HG03045 (cell line): ENCODE measurements at regions not wholly inside any gene's neighbourhood (a gene's known extent, or its start where the extent isn't known, plus 50 kb on each side); places are given as distances from the start of the nearest gene placed in this dataset.
"Not testable (repeated sequence)": the region's sequence is repeated elsewhere in the genome, so short reads cannot be mapped to it uniquely, and the experiment has no call there.

ENCODE experiments used
- ATAC-seq: cut with Tn5 transposase; IDR thresholded peaks from one replicate; pipeline ENCODE4 v1.9.1; 2021; ENCODE audit warnings: mild to moderate bottlenecking, moderate library complexity; ENCODE audit not compliant: unreplicated experiment

DNA sequence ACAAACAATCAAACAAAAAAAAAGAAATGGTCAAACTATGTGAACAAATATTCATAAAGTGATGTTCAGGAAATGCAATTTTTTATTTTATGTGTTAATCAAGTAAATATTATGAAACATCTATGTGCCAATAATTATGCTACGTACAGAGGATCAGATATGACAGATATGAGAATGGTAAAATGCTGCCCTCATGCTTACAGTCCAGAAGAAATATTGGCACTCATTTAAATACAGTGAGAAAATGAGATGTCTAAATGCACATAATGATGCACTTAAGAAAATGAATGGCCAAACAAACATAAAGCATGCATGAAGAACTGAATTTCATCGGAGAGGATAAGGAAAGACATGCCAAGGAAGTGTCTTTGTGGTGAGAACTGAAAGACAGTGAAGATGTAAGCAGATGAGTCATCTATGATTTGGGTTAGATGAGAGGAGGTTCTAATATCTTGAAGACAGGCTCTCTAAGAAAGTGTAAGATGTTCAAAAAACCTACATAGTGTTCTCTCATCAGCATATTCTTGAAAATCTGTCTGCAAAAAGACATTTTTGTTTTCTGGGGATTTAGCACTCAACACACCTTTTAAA lies 1231.1 kb upstream of the ACO1 start:
- ATAC-seq = no peak

DNA sequence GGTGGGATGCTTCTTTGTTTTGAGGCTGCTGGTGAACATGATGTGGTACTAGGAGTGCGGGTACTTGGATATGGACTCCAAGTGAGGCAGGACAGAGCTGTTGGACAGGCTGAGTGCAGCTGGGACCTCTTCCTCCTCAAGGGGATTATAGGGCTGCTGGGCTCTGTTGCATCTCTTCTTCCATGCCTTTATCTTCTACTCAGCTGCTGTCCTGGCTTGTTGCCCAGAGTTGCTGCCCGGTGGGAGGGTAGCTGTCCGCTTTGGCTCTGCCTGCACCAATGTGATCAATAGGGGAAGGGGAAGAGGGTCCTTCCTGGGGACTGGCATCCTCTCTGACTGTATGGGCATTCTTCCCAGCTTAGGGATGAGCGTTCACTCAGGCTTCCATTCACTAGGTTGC lies 1217.9 kb upstream of the ACO1 start:
- no peak for ATAC-seq

DNA sequence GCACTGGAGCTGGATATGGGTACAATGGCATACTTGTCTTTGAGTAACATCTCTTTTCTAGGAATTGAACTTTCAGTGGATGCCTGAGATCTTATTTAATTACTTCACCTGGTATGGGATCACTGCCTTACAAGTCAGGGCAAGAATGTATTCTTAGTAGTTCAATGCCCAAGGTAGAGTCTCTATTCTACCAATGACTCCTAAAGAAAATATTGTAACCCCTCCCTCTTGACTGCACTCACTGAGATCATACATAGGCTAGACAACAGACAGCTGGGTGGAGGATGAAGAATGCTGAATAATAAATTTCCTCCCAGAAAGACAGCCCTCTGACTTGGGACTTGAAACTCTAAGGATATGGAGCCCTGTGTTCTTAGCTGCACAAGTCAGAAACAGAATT lies 1216.3 kb upstream of the ACO1 start:
- no peak for ATAC-seq

DNA sequence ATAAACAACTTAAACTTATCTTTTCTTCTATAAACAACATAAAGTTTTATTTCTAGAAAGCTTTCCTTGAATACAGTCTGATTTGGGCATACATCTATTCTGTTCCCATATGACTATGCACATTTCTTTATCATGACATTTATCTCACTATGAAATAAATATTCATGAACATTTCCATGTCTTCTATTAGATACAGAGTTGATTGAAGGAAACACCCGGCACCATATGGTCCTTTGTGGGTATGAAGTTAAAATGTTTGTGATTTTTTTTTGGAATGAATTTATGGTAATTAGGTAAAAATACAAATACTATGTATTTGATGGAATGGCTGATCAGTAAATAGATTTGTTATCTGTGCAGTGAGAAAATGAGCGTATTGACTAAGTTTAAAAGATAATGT lies 1209.8 kb upstream of the ACO1 start:
- no peak for ATAC-seq

DNA sequence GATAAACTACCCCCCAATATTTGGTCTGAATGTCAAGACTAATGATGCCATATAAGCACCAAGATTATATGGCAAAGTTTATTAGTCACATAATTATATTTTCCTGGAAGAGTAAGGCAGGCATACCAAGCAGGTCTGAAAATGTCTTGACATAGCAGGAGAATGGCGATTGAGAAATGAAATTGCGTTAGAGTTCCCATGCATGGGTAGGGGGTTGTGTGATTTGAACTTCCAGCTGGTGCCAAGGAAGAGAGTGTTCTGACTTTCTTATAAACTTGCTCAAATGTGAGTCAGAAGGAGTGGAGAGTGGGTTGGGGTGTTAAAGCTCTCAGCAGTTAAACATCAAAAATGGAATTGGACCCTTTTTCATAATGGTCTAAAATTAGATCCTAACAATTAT lies 1200.6 kb upstream of the ACO1 start:
- no peak for ATAC-seq

DNA sequence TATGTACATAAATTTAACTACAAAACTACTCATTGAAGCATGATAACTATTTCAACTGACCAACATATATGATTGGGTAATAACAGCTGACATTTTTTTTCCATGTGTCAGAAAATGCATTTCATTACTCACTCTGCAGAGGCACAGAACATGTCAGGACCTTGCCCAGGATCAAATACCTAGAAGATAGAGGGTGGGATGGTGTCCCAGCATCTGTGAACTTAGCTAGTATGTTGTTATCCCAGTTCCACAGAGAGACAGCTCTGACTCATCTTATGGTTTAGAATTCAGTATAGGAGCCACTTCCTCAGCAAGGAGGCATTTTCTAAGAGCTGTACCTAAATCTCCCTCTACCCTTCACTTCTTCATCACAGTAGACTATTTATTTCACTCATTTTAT lies 1198.6 kb upstream of the ACO1 start:
- ATAC-seq = no peak

DNA sequence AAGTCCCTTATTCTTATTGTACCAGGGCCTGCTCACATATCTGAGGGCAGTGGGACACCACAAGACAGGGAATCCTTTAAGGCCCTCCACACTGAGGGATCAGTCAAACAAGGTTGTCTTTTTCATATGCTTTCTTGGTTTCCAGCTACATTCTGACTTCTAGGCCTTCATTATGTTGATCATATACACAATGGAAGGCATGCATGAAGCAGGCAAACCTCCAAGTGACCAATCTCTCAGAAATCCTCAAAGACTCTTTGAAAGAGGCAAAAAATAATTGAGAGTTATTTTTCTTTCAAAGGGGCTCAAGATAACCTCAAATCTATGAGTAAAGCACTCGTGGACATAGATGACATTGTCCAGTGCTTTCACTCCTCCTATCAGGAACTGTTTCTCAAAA lies 1195.9 kb upstream of the ACO1 start:
- no peak for ATAC-seq

DNA sequence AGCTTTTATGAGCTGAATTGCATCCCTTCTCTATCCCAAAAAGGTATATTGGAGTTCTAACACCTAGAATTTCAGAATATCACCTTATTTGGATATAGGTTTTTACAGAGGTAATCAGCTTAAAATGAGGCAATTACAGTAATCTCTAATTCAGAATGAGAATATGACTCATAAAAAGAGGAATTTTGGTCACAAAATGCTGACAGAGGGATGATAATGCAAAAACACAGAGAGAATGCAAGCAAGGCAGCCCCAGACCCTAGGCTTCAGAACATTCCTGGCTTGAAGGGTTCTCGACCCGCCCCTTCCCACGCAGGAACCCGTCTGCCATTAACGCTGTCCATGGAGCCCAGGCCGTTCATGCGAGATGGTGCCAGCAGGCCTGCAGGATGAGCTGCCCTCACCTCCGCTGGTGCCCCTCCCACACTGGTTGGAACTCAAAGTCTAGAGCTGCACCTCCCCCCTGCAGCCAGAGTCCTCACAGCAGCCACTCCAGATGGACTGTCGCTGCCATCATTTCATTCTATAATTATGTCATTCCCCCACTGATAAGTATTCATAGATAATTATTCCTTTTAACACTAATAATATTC lies 1173.4 kb upstream of the ACO1 start:
- ATAC-seq = peak; percentile 83

DNA sequence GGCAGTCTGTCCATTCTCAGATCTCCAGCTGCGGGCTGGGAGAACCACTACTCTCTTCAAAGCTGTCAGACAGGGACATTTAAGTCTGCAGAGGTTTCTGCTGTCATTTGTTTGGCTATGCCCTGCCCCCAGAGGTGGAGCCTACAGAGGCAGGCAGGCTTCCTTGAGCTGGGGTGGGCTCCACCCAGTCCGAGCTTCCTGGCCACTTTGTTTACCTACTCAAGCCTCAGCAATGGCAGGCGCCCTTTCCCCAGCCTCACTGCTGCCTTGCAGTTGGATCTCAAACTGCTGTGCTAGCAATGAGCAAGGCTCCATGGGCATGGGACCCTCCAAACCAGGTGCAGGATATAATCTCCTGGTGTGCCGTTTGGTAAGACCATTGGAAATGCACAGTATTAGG lies 1154.5 kb upstream of the ACO1 start:
- not testable (repeated sequence) for ATAC-seq

DNA sequence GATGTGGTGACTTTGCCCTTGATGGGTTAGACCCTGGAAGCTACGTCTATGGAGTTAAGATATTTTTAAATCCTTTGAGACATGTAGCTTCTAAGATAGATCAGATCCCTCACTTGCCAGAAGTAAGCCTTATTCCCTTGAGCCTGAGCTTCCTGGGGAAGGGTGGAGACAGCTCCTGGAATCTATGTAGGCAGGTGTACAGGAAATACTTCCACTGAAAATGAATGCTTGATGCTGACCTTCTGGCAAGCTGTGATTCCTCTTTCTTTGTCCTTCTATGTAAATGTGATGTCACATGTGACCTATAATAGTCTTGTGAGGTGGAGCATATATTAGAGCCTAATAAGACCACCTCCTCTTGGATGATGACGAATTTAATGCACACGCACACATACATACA lies 1152.0 kb upstream of the ACO1 start:
- ATAC-seq = no peak

DNA sequence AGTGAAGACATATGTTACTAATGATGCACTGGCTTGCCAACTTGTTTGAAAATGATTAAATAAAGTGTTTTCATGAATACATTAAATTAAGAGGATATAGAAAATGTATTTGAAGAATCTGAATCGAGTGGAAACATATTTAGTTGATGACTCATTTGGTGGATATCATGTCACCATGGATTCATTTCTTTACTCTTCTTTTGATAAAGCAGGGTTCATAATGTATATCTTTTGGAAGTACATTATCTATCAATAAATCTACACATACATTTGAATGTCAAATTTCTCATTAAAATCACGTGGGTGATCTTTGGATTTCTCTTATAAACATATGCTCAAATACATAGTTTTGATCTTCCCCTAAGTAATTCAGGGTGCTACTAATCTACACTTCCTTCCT lies 1148.1 kb upstream of the ACO1 start:
- no peak for ATAC-seq

DNA sequence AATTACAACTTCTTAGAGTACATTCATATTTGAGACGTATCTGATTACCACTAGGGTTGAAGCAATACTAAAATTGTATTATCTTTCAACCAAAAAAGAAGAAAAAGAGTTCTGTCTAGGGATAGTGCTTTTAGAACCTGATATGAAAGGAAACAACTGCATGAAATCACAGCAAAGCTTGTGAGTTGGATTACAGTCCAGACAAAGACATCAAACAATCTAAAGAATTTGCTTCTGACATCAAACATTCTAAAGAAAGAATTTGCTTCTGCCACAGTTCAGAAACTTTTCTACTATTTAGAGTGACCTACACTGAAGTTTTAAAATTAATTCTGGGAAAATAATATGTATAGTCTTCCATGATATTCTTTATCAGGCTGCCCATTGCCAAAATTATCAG lies 1141.1 kb upstream of the ACO1 start:
- ATAC-seq = no peak

DNA sequence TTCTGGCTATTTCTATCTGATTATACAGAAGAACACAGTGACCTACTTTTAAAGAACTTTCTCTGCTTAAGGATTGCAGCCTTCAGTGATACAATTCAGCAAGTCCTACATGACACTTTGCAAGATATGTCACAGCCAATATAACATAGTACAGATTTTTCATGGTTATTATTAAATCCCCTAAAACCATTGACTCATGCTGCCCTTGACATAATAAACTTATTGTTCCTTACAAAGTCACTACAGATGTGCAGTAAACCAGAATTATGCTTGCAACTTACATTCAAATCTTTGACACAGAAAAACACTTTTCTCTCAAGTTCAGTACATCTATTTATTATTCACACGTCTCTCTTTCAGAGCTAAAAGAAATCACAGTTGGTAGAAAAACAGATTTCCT lies 1136.3 kb upstream of the ACO1 start:
- no peak for ATAC-seq

DNA sequence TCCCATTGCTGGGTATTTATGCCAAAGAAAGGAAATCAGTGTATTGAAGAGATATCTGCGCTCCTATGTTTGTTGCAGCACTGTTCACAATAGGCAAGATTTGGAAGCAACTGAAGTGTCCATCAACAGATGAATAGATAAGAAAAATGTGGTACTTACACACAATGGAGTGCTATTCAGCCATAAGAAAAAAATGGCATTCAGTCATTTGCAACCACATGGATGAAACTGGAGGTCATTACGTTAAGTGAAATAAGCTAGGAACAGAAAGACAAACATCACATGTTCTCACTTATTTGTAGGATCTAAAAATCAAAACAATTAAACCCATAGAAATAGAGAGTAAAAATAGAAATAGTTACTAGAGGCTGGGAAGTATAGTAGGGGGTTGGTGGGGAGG lies 1133.1 kb upstream of the ACO1 start:
- ATAC-seq = no peak

DNA sequence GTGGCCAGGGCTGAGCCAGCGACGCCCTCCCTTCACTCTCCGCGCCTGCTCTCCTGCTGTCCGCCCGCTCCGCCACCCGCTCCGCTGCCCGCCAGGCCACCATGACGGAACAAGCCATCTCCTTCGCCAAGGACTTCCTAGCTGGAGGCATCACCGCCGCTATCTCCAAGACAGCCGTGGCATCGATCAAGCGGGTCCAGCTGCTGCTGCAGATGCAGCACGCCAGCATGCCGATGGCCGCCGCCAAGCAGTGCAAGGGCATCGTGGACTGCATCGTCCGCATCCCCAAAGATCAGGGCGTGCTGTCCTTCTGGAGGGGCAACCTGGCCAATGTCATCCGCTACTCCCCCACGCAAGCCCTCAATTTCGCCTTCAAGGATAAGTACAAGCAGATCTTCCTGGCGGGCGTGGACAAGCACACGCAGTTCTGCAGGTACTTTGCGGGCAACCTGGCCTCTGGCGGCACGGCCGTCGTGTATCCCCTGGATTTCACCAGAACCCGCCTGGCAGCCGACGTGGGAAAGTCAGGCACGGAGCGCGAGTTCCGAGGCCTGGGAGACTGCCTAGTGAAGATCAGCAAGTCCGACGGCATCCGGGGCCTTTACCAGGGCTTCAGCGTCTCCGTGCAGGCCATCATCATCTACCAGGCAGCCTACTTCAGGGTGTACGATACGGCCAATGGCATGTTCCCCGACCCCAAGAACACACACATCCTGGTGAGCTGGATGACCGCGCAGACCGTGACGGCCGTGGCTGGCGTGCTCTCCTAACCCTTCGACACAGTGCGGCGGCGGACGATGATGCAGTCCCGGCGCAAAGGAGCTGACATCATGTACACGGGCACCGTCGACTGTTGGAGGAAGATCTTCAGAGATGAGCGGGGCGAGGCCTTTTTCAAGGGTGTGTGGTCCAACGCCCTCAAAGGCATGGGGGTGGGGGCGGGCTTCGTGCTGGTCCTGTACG lies 1130.4 kb upstream of the ACO1 start:
- ATAC-seq = no peak

DNA sequence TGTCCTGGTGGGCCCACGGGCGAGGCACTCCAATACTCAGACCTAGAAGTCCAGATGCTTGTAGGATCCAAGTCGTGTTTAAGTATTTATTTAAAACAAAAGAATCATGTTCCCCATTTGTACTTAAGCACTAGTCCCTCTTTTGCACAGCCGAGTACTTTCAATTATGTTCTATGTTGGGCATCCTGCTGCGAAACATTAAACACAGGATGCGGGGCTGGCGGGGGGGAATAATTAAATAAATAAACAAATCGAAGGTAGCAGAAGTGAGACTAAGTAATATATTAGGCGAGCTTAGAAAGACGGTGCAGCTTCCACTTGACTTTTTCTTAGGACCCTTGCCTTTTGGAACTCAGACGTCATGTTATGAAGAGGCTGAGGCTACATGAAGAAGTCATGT lies 1129.2 kb upstream of the ACO1 start:
- no peak for ATAC-seq

DNA sequence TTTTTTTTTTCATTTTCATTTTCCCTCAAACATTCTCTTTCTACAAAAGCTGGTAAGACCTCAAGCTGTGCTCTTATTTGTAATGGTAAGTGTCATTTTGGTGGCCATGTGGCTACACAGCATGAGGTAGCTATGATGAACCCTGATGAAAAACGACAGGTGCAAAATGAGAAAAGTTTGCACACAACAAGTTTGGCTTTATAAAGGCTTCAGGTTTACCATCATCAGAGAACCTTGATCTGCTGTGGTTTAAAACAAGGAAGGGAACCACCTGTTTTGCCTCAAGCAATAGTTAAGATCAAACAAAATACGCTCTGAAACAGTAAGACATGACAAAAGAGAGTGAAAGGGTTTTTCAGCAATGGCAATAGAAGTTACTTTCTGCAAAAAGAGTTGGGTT lies 1124.6 kb upstream of the ACO1 start:
- ATAC-seq = no peak

DNA sequence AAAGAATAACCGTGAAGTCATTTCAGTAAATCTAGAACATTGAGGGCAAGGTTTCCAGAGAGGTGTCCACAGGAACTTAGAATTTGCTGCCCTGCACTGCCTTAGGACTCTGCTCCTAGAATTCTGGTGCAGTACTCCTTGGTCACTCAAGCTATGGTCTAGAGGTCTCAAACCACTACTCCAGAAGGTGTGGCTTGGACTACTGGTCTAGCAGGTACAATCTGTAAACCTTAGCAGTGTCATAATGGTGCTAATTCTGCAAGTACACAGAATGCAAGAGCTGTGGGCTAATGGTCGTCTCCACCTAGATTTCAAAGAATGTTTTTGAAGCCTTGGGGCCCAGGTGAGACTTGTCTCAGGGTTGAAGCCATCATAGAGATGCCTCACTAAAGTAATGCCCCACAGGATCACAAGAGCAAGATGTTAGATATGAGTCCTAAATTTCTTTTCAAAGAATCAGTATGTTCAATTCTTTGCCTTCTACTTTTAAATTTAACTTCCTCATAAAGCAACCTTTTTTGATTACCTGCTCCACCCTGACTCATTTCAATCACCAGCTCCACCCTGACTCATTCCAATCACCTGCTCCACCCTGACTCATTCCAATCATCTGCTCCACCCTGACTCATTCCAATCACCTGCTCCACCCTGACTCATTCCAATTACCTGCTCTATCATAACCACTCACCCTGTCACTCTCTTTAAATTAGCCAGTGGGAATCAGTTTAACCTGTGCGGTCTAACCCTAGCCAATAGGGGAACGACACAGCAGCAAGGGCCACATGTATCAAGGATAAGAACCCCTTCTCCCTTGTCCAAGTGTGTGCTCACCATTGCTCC lies 1111.8 kb upstream of the ACO1 start:
- no peak for ATAC-seq

DNA sequence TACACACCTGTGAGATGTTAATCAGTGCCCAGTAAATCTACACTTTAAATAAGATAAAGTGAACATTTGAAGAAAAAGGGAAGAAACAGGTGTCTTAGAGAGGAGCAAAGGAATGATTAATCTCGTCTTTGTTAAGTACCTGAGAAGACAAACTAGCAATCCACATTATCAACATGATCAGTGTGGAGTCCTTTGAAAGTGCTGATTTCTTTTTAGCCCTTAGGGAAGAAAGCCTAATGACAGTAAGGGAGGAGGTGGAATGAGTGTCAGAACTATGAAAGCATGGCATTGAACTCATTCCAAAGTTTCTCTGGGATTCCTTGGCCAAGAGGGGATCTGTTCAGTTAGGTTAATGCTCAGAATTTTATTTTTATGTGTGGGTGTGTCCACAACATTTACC lies 1109.0 kb upstream of the ACO1 start:
- no peak for ATAC-seq

DNA sequence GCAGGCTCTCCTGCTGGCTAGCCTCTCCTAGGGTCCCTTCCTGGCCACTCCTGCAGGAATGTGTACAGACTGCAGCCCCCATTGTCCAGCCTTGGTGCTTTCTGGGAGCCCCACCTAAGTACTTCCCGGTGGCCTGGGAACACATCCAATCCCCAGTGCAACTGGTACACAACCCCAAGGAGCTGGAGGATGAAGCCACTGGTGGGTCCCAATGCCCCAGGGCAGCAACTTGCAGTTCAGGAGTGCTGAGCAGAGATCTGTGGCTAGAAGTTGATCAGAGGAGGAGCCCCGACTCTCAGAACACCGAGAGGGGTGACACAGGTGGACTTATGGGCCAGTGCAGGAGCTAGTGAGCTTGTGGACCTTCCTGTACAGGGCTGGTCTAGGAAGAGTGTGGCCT lies 1093.7 kb upstream of the ACO1 start:
- no peak for ATAC-seq
